Endothelial cell of umbilical vein (primary cell): ENCODE measurements at regions not wholly inside any gene's neighbourhood (a gene's known extent, or its start where the extent isn't known, plus 50 kb on each side); places are given as distances from the start of the nearest gene placed in this dataset.

ENCODE experiments used
- BruUV-seq: library from RNA; stranded (reverse); fragments of 400-500 nt; replicated peaks from 2 replicates; lab custom pipeline; 2021; lab: Mats Ljungman, UMichigan
- CTCF ChIA-PET: fragments of 300-600, 350-600 bp; sonication (Branson Sonifier 250); formaldehyde crosslinking; loops from one replicate; lab custom pipeline; 2021; ENCODE audit warnings: antibody characterized with exemption, inconsistent platforms; lab: Charles Lee
- POLR2A ChIA-PET: fragments of 300-600, 350-600 bp; sonication (Branson Sonifier 250); formaldehyde crosslinking; loops from one replicate; lab custom pipeline; 2021; ENCODE audit warnings: antibody characterized with exemption, inconsistent platforms; lab: Charles Lee
- DNase-seq: peaks from one replicate; pipeline ENCODE4 v3.0.0-alpha.2; 2011; ENCODE audit warnings: low read depth, low spot score
- FAIRE-seq: peaks from 2 replicates; lab custom pipeline; 2011; peaks lifted over from hg19 to GRCh38; lab: Jason Lieb, UNC
- H2AFZ ChIP-seq: 2 replicates; pipeline ENCODE4 v1.6.0; 2012; ENCODE audit warnings: low read depth, low read length, control low read depth, inconsistent platforms
- H3K27ac ChIP-seq: 2 replicates; pipeline ENCODE4 v1.5.1; 2011; ENCODE audit warnings: low read depth, mild to moderate bottlenecking, control low read depth, low read length, moderate library complexity; ENCODE audit not compliant: insufficient read depth
- H3K27me3 ChIP-seq, 2 experiments: 2 replicates each; pipeline versions ENCODE4 v1.6.0 to v1.6.1; 2011; ENCODE audit warnings: low read length in 2 of 2, mixed read lengths in 1 of 2; ENCODE audit not compliant: control insufficient read depth in 2 of 2, insufficient read depth in 2 of 2
- H3K36me3 ChIP-seq, 2 experiments: 2 replicates in 1 of 2; 3 replicates in 1 of 2; pipeline ENCODE4 v1.5.1; 2011; ENCODE audit warnings: low read length in 2 of 2, mild to moderate bottlenecking in 1 of 2, moderate library complexity in 1 of 2; ENCODE audit not compliant: control insufficient read depth in 2 of 2, insufficient read depth in 2 of 2; ENCODE audit errors: extremely low read depth in 1 of 2
- H3K4me1 ChIP-seq: 3 replicates; pipeline ENCODE4 v1.5.1; 2011; ENCODE audit warnings: mild to moderate bottlenecking, low read length; ENCODE audit not compliant: control insufficient read depth, insufficient read depth; ENCODE audit errors: extremely low read depth
- H3K4me2 ChIP-seq: 2 replicates; pipeline ENCODE4 v1.6.1; 2011; ENCODE audit warnings: low read length, control low read depth, mixed read lengths; ENCODE audit not compliant: insufficient read depth
- H3K4me3 ChIP-seq, 3 experiments: fragments of 200-600 bp in 1 of 3; sonication (generic), shearing (Covaris generic) in 1 of 3; replicated peaks in 1 of 3; 2 replicates each; pipeline ENCODE4 v1.5.1; 2011 to 2016; ENCODE audit warnings: control low read depth in 3 of 3, low read length in 3 of 3, mild to moderate bottlenecking in 2 of 3, inconsistent platforms in 1 of 3, low read depth in 1 of 3, moderate library complexity in 1 of 3; ENCODE audit not compliant: insufficient read depth in 1 of 3
- H3K79me2 ChIP-seq: 2 replicates; pipeline ENCODE4 v1.6.0; 2012; ENCODE audit warnings: low read length, inconsistent platforms; ENCODE audit not compliant: control insufficient read depth, insufficient read depth
- H3K9ac ChIP-seq: replicated peaks from 2 replicates; pipeline ENCODE3; 2011; ENCODE audit warnings: low read length, control low read depth; ENCODE audit not compliant: insufficient read depth; ENCODE audit errors: extremely low read depth
- H3K9me1 ChIP-seq: replicated peaks from 3 replicates; pipeline ENCODE4 v1.6.0; 2011; ENCODE audit warnings: mild to moderate bottlenecking, low read length; ENCODE audit not compliant: control insufficient read depth, insufficient read depth; ENCODE audit errors: extremely low read depth
- H3K9me3 ChIP-seq: replicated peaks from 2 replicates; pipeline ENCODE4 v1.5.1; 2012; ENCODE audit warnings: low read length, inconsistent platforms; ENCODE audit not compliant: control insufficient read depth, insufficient read depth
- H4K20me1 ChIP-seq: replicated peaks from 2 replicates; pipeline ENCODE3; 2011; ENCODE audit warnings: mild to moderate bottlenecking, low read length; ENCODE audit not compliant: control insufficient read depth, insufficient read depth; ENCODE audit errors: extremely low read depth
- EZH2 ChIP-seq: IDR thresholded peaks from 2 replicates; pipeline ENCODE4 v1.6.1; 2012; ENCODE audit warnings: borderline replicate concordance, low read depth, mild to moderate bottlenecking, moderate library complexity, low read length, inconsistent platforms; ENCODE audit not compliant: severe bottlenecking
- FOS ChIP-seq: IDR thresholded peaks from 2 replicates; pipeline ENCODE4 v1.6.1; 2011; ENCODE audit warnings: mild to moderate bottlenecking, low read length, moderate library complexity, borderline replicate concordance; ENCODE audit not compliant: insufficient read depth
- GATA2 ChIP-seq: IDR thresholded peaks from 2 replicates; pipeline ENCODE4 v1.7.0; 2011; ENCODE audit warnings: low read depth, mild to moderate bottlenecking, moderate library complexity, mixed read lengths, low read length; ENCODE audit not compliant: insufficient read length, insufficient read depth
- JUN ChIP-seq: IDR thresholded peaks from 2 replicates; pipeline ENCODE4 v1.6.1; 2011; ENCODE audit warnings: borderline replicate concordance, low read depth; ENCODE audit not compliant: insufficient read length, insufficient read depth
- MYC ChIP-seq: IDR thresholded peaks from one replicate; pipeline ENCODE4 v1.6.1; 2011; ENCODE audit warnings: mild to moderate bottlenecking, low read depth, low read length
- POLR2A ChIP-seq: IDR thresholded peaks from 2 replicates; pipeline ENCODE4 v1.6.1; 2012; ENCODE audit warnings: low read depth, mild to moderate bottlenecking, control low read depth, low read length
- POLR2AphosphoS5 ChIP-seq: IDR thresholded peaks from 2 replicates; pipeline ENCODE4 v1.6.1; 2012; ENCODE audit warnings: low read depth, mild to moderate bottlenecking, control low read depth, low read length, moderate library complexity; ENCODE audit not compliant: insufficient read depth
- dilution Hi-C: fragments of 300-500 bp; cut with MboI; formaldehyde crosslinking; loops from one replicate; pipeline ENCODE4 v1.15.0; 2019; ENCODE audit warnings: low sequenced_read_pairs; ENCODE audit not compliant: extremely low pct_ligation_motif_present
- intact Hi-C: fragments of 100-400 bp; cut with micrococcal nuclease; formaldehyde crosslinking; loops from one replicate; pipeline ENCODE4 v1.10.0; 2022
- TF ChIP-seq, protein P1 (sequence below): IDR thresholded peaks from 2 replicates; pipeline ENCODE4 v1.6.1; 2011; ENCODE audit not compliant: insufficient read depth, insufficient read length
- TF ChIP-seq, protein P2 (sequence below), 2 donors: IDR thresholded peaks; 1 replicate in 1 of 2; 2 replicates in 1 of 2; pipeline ENCODE4 v1.5.1; 2011; ENCODE audit warnings: low read length in 2 of 2, mild to moderate bottlenecking in 2 of 2, moderate library complexity in 2 of 2, control low read depth in 1 of 2, inconsistent platforms in 1 of 2, low read depth in 1 of 2; ENCODE audit not compliant: insufficient read depth in 1 of 2; ENCODE audit errors: extremely low read depth in 1 of 2

DNA sequence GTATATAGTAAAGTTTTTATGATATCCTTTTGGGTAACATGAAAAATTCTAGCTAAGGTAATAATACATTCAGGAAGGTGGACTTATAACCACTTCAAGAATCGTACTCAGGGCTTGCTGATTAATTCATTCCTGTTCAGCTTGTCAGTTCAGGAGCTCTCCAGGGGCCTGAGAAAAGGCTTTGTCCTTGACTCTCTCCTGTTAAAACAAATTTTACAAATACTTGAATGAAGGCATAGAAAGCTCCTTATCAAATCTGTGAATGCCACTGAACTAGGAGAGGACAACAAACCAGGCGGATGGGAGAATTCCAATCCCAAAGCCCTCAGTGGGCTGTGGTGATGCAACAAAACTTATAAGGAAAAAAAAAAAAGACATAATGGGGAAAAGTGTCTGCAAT, 354.5 kb upstream of the ZMIZ1 start:
- no peaks in the 10 kb centered on the region for H3K9me3 ChIP-seq
- H3K27me3 ChIP-seq: peaks cover 10 to 21% of the 10 kb centered on the region in 2 experiments
- intact Hi-C loops (no loop called here), dilution Hi-C loops (no loop called here)
- ChIA-PET CTCF (interaction anchor here (1.3 to 1.9 kb wide), 3 partner anchors 10 to 57 kb away, joined by 3 to 6 read pairs (median 4); no protein-coding TSS in a partner anchor), POLR2A (no interaction called here)
- no peak overlapping the region for H3K9ac ChIP-seq
- no peaks in the 10 kb centered on the region for H3K36me3 ChIP-seq
- no peak for DNase-seq
- H3K27ac ChIP-seq: no peak overlapping the region
- no peak overlapping the region for H3K4me3 ChIP-seq
- no peaks in the 10 kb centered on the region for H3K4me1 ChIP-seq
- no TSS peak for BruUV-seq
- H3K79me2 ChIP-seq: no peaks in the 10 kb centered on the region
- TF ChIP-seq, protein P1, sequence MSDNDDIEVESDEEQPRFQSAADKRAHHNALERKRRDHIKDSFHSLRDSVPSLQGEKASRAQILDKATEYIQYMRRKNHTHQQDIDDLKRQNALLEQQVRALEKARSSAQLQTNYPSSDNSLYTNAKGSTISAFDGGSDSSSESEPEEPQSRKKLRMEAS: no peak
- TF ChIP-seq FOS (no peak), POLR2A (no peak), GATA2 (no peak), EZH2 (no peak), JUN (no peak), POLR2AphosphoS5 (no peak), MYC (no peak)
- TF ChIP-seq, protein P2, sequence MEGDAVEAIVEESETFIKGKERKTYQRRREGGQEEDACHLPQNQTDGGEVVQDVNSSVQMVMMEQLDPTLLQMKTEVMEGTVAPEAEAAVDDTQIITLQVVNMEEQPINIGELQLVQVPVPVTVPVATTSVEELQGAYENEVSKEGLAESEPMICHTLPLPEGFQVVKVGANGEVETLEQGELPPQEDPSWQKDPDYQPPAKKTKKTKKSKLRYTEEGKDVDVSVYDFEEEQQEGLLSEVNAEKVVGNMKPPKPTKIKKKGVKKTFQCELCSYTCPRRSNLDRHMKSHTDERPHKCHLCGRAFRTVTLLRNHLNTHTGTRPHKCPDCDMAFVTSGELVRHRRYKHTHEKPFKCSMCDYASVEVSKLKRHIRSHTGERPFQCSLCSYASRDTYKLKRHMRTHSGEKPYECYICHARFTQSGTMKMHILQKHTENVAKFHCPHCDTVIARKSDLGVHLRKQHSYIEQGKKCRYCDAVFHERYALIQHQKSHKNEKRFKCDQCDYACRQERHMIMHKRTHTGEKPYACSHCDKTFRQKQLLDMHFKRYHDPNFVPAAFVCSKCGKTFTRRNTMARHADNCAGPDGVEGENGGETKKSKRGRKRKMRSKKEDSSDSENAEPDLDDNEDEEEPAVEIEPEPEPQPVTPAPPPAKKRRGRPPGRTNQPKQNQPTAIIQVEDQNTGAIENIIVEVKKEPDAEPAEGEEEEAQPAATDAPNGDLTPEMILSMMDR (IDR thresholded peaks at IDR 0.05; ENCODE audit: extremely low read depth in 1 of 2, insufficient read depth in 1 of 2, low read depth in 1 of 2, low read length in 2 of 2): no peak
- no peak overlapping the region for H3K4me2 ChIP-seq
- H3K9me1 ChIP-seq: no peaks in the 10 kb centered on the region
- no peak overlapping the region for H2AFZ ChIP-seq
- H4K20me1 ChIP-seq: no peaks in the 10 kb centered on the region
- FAIRE-seq: no peak
